ENCODE measurements at regions not wholly inside any gene's neighbourhood (a gene's known extent, or its start where the extent isn't known, plus 50 kb on each side); places are given as distances from the start of the nearest gene placed in this dataset.

DNA sequence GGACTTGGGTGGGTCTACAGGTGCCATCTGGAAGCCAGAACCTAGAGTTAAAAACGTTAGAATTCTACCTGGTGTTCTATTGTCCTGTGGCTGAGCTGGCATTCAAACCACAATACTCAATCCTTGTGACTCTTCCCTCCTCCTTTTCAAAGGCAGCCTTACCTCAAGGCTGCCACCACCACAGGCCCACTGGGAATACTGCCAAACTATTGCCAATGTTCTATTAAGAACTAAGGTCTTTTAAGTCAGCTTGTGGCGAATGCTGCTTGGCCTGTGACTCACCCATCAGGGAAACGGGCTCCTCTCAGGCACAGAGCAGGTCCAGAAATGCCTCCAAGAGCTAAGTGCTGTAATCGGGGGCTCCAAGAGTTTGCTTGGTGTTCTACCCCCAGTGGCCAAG, 1008.4 kb downstream of the JRKL start:
- Histone ChIP-seq H3K36me3 (ENCODE audit: insufficient read depth, low read length) (no peaks in the 10 kb centered on the region), H3K4me1 (ENCODE audit: insufficient read depth, low read length) (no peaks in the 10 kb centered on the region), H3K9me3 (ENCODE audit: control insufficient read depth, insufficient read depth, low read length) (no peaks in the 10 kb centered on the region), H3K9ac (ENCODE audit: low read depth, low read length) (no peak overlapping the region)

- Histone ChIP-seq H3K9ac (ENCODE audit: low read depth, low read length) (no peak overlapping the region), H3K9me3 (ENCODE audit: control insufficient read depth, insufficient read depth, low read length) (no peaks in the 10 kb centered on the region; the same call in none of the 2 replicates), H3K4me1 (ENCODE audit: insufficient read depth, low read length) (no peaks in the 10 kb centered on the region), H3K36me3 (ENCODE audit: insufficient read depth, low read length) (no peaks in the 10 kb centered on the region)
Observed at GRCh38 chr11:97409141-97409540, 1019.3 kb downstream of the JRKL start.

- H3K9me3 ChIP-seq (ENCODE audit: control insufficient read depth, insufficient read depth, low read length) = no peaks in the 10 kb centered on the region; the same call in 1 of the 2 replicates
- no peak overlapping the region for H3K9ac ChIP-seq (ENCODE audit: low read depth, low read length)
- no peaks in the 10 kb centered on the region for H3K36me3 ChIP-seq (ENCODE audit: insufficient read depth, low read length)
- H3K4me1 ChIP-seq (ENCODE audit: insufficient read depth, low read length) = no peaks in the 10 kb centered on the region
Observed at GRCh38 chr11:97414801-97415200, 1025.0 kb downstream of the JRKL start.

- Histone ChIP-seq H3K4me1 (ENCODE audit: insufficient read depth, low read length) (no peaks in the 10 kb centered on the region), H3K9me3 (ENCODE audit: control insufficient read depth, insufficient read depth, low read length) (no peaks in the 10 kb centered on the region), H3K9ac (ENCODE audit: low read depth, low read length) (no peak overlapping the region), H3K36me3 (ENCODE audit: insufficient read depth, low read length) (no peaks in the 10 kb centered on the region)
Observed at GRCh38 chr11:97419729-97420128, 1029.9 kb downstream of the JRKL start.

DNA sequence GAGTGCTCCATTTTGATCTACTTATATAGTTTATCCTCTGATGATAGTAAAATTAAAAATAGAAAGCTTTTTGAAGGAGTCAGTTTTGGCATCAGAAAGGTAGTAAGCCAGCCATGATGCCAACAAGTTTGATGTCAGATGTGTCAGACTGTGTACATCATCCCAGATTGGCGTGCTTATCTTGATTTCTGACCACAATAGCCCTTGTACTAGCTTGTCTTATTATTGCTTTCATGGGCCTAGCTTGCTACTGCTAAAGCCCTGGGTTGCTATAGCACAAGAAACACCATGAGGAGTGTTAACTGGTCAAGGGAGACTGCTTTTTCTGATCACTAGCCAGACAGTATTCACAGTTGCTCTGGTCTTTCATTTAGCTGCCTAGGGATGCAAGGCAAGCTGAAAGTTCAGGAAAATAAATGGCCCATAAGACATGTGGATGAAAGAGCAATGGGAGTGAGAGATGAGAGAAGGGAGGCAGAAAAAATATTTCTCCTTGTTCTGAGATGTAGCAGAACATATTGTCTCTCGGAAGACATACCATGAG, 1038.5 kb downstream of the JRKL start:
- H3K36me3 ChIP-seq (ENCODE audit: insufficient read depth, low read length) = no peaks in the 10 kb centered on the region
- no peaks in the 10 kb centered on the region for H3K9me3 ChIP-seq (ENCODE audit: control insufficient read depth, insufficient read depth, low read length)
- H3K4me1 ChIP-seq (ENCODE audit: insufficient read depth, low read length) = no peaks in the 10 kb centered on the region
- H3K9ac ChIP-seq (ENCODE audit: low read depth, low read length) = no peak overlapping the region

- H3K36me3 ChIP-seq (ENCODE audit: insufficient read depth, low read length) = no peaks in the 10 kb centered on the region
- H3K9me3 ChIP-seq (ENCODE audit: control insufficient read depth, insufficient read depth, low read length) = no peaks in the 10 kb centered on the region
- no peaks in the 10 kb centered on the region for H3K4me1 ChIP-seq (ENCODE audit: insufficient read depth, low read length)
- H3K9ac ChIP-seq (ENCODE audit: low read depth, low read length) = no peak overlapping the region
Observed at GRCh38 chr11:97430877-97431276, 1041.1 kb downstream of the JRKL start.

- Histone ChIP-seq H3K9me3 (ENCODE audit: control insufficient read depth, insufficient read depth, low read length) (no peaks in the 10 kb centered on the region), H3K4me1 (ENCODE audit: insufficient read depth, low read length) (no peaks in the 10 kb centered on the region), H3K9ac (ENCODE audit: low read depth, low read length) (no peak overlapping the region), H3K36me3 (ENCODE audit: insufficient read depth, low read length) (no peaks in the 10 kb centered on the region)
Observed at GRCh38 chr11:97432926-97433325, 1043.1 kb downstream of the JRKL start.

DNA sequence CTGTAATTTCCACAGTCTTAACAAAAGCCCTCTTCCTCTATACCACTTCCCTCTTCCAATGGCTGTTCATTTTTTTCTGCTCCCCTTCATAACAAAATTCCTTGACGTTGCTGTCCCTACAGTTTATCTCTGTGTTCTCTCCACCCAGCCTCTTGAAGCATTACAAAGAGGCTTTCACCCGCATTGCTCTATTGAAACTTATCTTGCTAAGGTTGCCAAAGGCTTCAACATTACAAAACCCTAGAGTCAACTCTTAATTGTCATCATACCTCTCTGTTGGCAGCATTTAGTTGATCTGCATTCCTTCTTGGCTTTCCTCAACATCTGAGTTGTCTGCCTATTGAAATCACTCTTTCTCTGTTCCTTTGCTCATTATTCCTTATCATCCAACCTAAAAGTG, 1055.7 kb downstream of the JRKL start:
- Histone ChIP-seq H3K9ac (ENCODE audit: low read depth, low read length) (no peak overlapping the region), H3K36me3 (ENCODE audit: insufficient read depth, low read length) (no peaks in the 10 kb centered on the region), H3K9me3 (ENCODE audit: control insufficient read depth, insufficient read depth, low read length) (no peaks in the 10 kb centered on the region), H3K4me1 (ENCODE audit: insufficient read depth, low read length) (0 out of 2 replicates have a peak, but pooled peaks cover 7% of the 10 kb centered on the region)

- H3K9me3 ChIP-seq (ENCODE audit: control insufficient read depth, insufficient read depth, low read length) = no peaks in the 10 kb centered on the region
- H3K4me1 ChIP-seq (ENCODE audit: insufficient read depth, low read length) = no peaks in the 10 kb centered on the region
- no peak overlapping the region for H3K9ac ChIP-seq (ENCODE audit: low read depth, low read length)
- H3K36me3 ChIP-seq (ENCODE audit: insufficient read depth, low read length) = no peaks in the 10 kb centered on the region
Observed at GRCh38 chr11:97451441-97451840, 1061.6 kb downstream of the JRKL start.

DNA sequence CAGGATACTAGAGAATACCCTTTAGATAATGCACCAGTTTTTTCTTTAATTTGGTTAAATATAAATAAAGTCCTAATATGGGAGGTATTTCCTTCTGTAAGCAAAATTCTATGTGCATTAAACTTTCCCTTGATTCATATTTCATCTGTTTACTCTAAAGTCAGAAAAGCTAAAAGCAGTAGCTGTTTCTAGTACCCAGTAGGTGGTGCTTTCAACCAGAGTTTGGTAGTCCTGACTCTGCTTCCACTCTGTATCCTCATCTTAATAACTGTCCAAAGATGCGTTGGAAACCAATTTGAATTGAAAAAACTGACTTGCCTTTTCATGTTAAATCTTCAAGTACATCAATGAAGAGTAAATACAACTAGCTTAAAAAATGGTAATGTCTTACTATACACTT, 1065.2 kb downstream of the JRKL start:
- H3K9me3 ChIP-seq (ENCODE audit: control insufficient read depth, insufficient read depth, low read length) = no peaks in the 10 kb centered on the region
- no peak overlapping the region for H3K9ac ChIP-seq (ENCODE audit: low read depth, low read length)
- no peaks in the 10 kb centered on the region for H3K36me3 ChIP-seq (ENCODE audit: insufficient read depth, low read length)

GRCh38 chr11:97460091-97460490, 1070.3 kb downstream of the JRKL start:
- no peaks in the 10 kb centered on the region for H3K4me1 ChIP-seq (ENCODE audit: insufficient read depth, low read length)
- H3K9me3 ChIP-seq (ENCODE audit: control insufficient read depth, insufficient read depth, low read length) = peaks cover 4% of the 10 kb centered on the region; the same call in 1 of the 2 replicates
- H3K9ac ChIP-seq (ENCODE audit: low read depth, low read length) = no peak overlapping the region
- no peaks in the 10 kb centered on the region for H3K36me3 ChIP-seq (ENCODE audit: insufficient read depth, low read length)

More for the DNA sequence above, 1065.2 kb downstream of the JRKL start:
- H3K4me1 ChIP-seq (ENCODE audit: insufficient read depth, low read length) = no peaks in the 10 kb centered on the region

GRCh38 chr11:97461044-97461880, 1071.4 kb downstream of the JRKL start:
- no peaks in the 10 kb centered on the region for H3K36me3 ChIP-seq (ENCODE audit: insufficient read depth, low read length)
- H3K9me3 ChIP-seq (ENCODE audit: control insufficient read depth, insufficient read depth, low read length) = peaks cover 4% of the 10 kb centered on the region; the same call in 1 of the 2 replicates
- H3K4me1 ChIP-seq (ENCODE audit: insufficient read depth, low read length) = no peaks in the 10 kb centered on the region
- no peak overlapping the region for H3K9ac ChIP-seq (ENCODE audit: low read depth, low read length)

GRCh38 chr11:97461934-97462333, 1072.1 kb downstream of the JRKL start:
- Histone ChIP-seq H3K4me1 (ENCODE audit: insufficient read depth, low read length) (no peaks in the 10 kb centered on the region), H3K36me3 (ENCODE audit: insufficient read depth, low read length) (no peaks in the 10 kb centered on the region), H3K9me3 (ENCODE audit: control insufficient read depth, insufficient read depth, low read length) (peaks cover 4% of the 10 kb centered on the region; the same call in 1 of the 2 replicates), H3K9ac (ENCODE audit: low read depth, low read length) (no peak overlapping the region)

DNA sequence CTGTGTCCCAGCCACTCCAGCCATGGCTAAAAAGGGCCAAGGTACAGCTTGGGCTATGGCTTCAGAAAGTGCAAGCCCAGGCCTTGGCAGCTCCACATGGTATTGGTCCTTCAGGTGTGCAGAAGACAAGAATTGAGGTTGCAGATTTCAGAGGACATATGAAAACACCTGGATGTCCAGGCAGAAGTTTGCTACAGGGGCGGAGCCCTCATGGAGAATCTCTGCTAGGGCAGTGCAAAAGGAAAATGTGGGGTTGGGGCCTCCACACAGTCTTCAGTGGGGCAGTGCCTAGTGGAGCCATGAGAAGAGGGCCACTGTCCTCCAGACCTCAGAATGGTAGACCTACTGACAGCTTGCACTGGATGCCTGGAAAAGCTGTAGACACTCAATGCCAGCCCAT, 1074.1 kb downstream of the JRKL start:
- peaks cover 4% of the 10 kb centered on the region; the same call in 1 of the 2 replicates for H3K9me3 ChIP-seq (ENCODE audit: control insufficient read depth, insufficient read depth, low read length)
- H3K9ac ChIP-seq (ENCODE audit: low read depth, low read length) = no peak overlapping the region
- no peaks in the 10 kb centered on the region for H3K36me3 ChIP-seq (ENCODE audit: insufficient read depth, low read length)
- H3K4me1 ChIP-seq (ENCODE audit: insufficient read depth, low read length) = no peaks in the 10 kb centered on the region

- Histone ChIP-seq H3K9me3 (ENCODE audit: control insufficient read depth, insufficient read depth, low read length) (peaks cover 4% of the 10 kb centered on the region; the same call in 1 of the 2 replicates), H3K36me3 (ENCODE audit: insufficient read depth, low read length) (no peaks in the 10 kb centered on the region), H3K4me1 (ENCODE audit: insufficient read depth, low read length) (no peaks in the 10 kb centered on the region), H3K9ac (ENCODE audit: low read depth, low read length) (no peak overlapping the region)
Observed at GRCh38 chr11:97471480-97471879, 1081.7 kb downstream of the JRKL start.
